ENCODE measurements at regions not wholly inside any gene's neighbourhood (a gene's known extent, or its start where the extent isn't known, plus 50 kb on each side); places are given as distances from the start of the nearest gene placed in this dataset.
A peak's percentile ranks its signal among the peaks of the same experiment; 100 is the strongest.
"Not testable (repeated sequence)": the region's sequence is repeated elsewhere in the genome, so short reads cannot be mapped to it uniquely, and the experiment has no call there.

- DNase-seq (ENCODE audit: low read depth), result no peak
Observed at GRCh38 chr10:29756451-29756850, 121.7 kb upstream of the SVIL start.

- DNase-seq (ENCODE audit: low read depth), result no peak
Observed at GRCh38 chr10:29753283-29753682, 118.5 kb upstream of the SVIL start.

GRCh38 chr10:29751684-29752083, 116.9 kb upstream of the SVIL start:
- no peak for DNase-seq (ENCODE audit: low read depth)

- no peak for DNase-seq (ENCODE audit: low read depth)
Observed at GRCh38 chr10:29751240-29751639, 116.5 kb upstream of the SVIL start.

- no peak for DNase-seq (ENCODE audit: low read depth)
Observed at GRCh38 chr10:29749150-29749549, 114.4 kb upstream of the SVIL start.

- no peak for DNase-seq (ENCODE audit: low read depth)
Observed at GRCh38 chr10:29748109-29748650, 113.4 kb upstream of the SVIL start.

GRCh38 chr10:29746080-29746797, 111.5 kb upstream of the SVIL start:
- DNase-seq (ENCODE audit: low read depth), result no peak

GRCh38 chr10:29740981-29741545, 106.3 kb upstream of the SVIL start:
- no peak for DNase-seq (ENCODE audit: low read depth)

- DNase-seq (ENCODE audit: low read depth), result no peak
Observed at GRCh38 chr10:29738341-29738740, 103.6 kb upstream of the SVIL start.

GRCh38 chr10:29737074-29737593, 102.4 kb upstream of the SVIL start:
- no peak for DNase-seq (ENCODE audit: low read depth)

- peak; percentile 10 for DNase-seq (ENCODE audit: low read depth)
Observed at GRCh38 chr10:29736366-29737073, 101.7 kb upstream of the SVIL start.

- DNase-seq (ENCODE audit: low read depth), result peak; percentile 76
Observed at GRCh38 chr10:29735628-29736365, 101.0 kb upstream of the SVIL start.

- peak; percentile 44 for DNase-seq (ENCODE audit: low read depth)
Observed at GRCh38 chr10:29734962-29735627, 100.3 kb upstream of the SVIL start.

GRCh38 chr10:29734640-29734961, 99.8 kb upstream of the SVIL start:
- DNase-seq (ENCODE audit: low read depth), result no peak

- DNase-seq (ENCODE audit: low read depth), result no peak
Observed at GRCh38 chr10:29733323-29733722, 98.6 kb upstream of the SVIL start.

- DNase-seq (ENCODE audit: low read depth), result no peak
Observed at GRCh38 chr10:29732918-29733317, 98.1 kb upstream of the SVIL start.

GRCh38 chr10:29731760-29732159, 97.0 kb upstream of the SVIL start:
- no peak for DNase-seq (ENCODE audit: low read depth)

GRCh38 chr10:29730969-29731368, 96.2 kb upstream of the SVIL start:
- DNase-seq (ENCODE audit: low read depth), result no peak

GRCh38 chr10:29730458-29730857, 95.7 kb upstream of the SVIL start:
- DNase-seq (ENCODE audit: low read depth), result no peak

- no peak for DNase-seq (ENCODE audit: low read depth)
Observed at GRCh38 chr10:29728541-29729049, 93.8 kb upstream of the SVIL start.

GRCh38 chr10:29725927-29726326, 91.2 kb upstream of the SVIL start:
- not testable (repeated sequence) for DNase-seq (ENCODE audit: low read depth)
